GM12878 (cell line): ENCODE measurements at regions not wholly inside any gene's neighbourhood (a gene's known extent, or its start where the extent isn't known, plus 50 kb on each side); places are given as distances from the start of the nearest gene placed in this dataset.

ENCODE experiments used
- ATAC-seq: fragments of 200-7000 bp; cut with Tn5 transposase; 3 replicates; pipeline ENCODE4 v1.9.1; 2020; ENCODE audit warnings: mild to moderate bottlenecking, moderate library complexity
- BruUV-seq: library from RNA; stranded (reverse); fragments of 400-500 nt; replicated peaks from 2 replicates; lab custom pipeline; 2021; lab: Mats Ljungman, UMichigan
- CTCF ChIA-PET: fragments of 300-600 bp; sonication (Branson Sonifier 250); formaldehyde crosslinking; extraction: SDS; loops from one replicate; lab custom pipeline; 2021; ENCODE audit warnings: inconsistent platforms; lab: Yijun Ruan, JAX
- POLR2A ChIA-PET: fragments of 350-600 bp; formaldehyde crosslinking; extraction: SDS; loops from one replicate; lab custom pipeline; 2021; ENCODE audit warnings: inconsistent platforms; lab: Charles Lee
- RAD21 ChIA-PET: fragments of 300-600 bp; sonication (Branson Sonifier 250); formaldehyde crosslinking; loops from one replicate; lab custom pipeline; 2023; ENCODE audit warnings: antibody characterized with exemption; ENCODE audit not compliant: unreplicated experiment; lab: Charles Lee
- SMC1A ChIA-PET: fragments of 300-600 bp; sonication (Branson Sonifier 250); formaldehyde crosslinking; loops from one replicate; lab custom pipeline; 2023; ENCODE audit not compliant: unreplicated experiment, uncharacterized antibody; lab: Charles Lee
- DNase-seq: peaks from one replicate; pipeline ENCODE4 v3.0.0-alpha.2; 2011; ENCODE audit warnings: low read depth, low spot score
- FAIRE-seq: peaks from 3 replicates; lab custom pipeline; 2011; peaks lifted over from hg19 to GRCh38; lab: Jason Lieb, UNC
- H2AFZ ChIP-seq: 2 replicates; pipeline ENCODE4 v1.6.0; 2011; ENCODE audit warnings: low read depth, low read length, control low read depth; ENCODE audit not compliant: control insufficient read depth
- H3K27ac ChIP-seq: 2 replicates; pipeline ENCODE4 v1.5.1; 2011; ENCODE audit warnings: control low read depth; ENCODE audit not compliant: control insufficient read depth, insufficient read depth
- H3K27me3 ChIP-seq, 2 experiments: replicated peaks in 1 of 2; 2 replicates each; pipeline versions ENCODE4 v1.6.0 to v1.6.1; 2011; ENCODE audit warnings: low read length in 1 of 2; ENCODE audit not compliant: control insufficient read depth in 2 of 2, insufficient read depth in 2 of 2
- H3K36me3 ChIP-seq, 2 experiments: 2 replicates each; pipeline ENCODE4 v1.5.1; 2011; ENCODE audit warnings: low read length in 1 of 2; ENCODE audit not compliant: control insufficient read depth in 2 of 2, insufficient read depth in 2 of 2
- H3K4me1 ChIP-seq: 2 replicates; pipeline ENCODE4 v1.6.1; 2011; ENCODE audit warnings: mild to moderate bottlenecking, low read length, moderate library complexity, mixed read lengths; ENCODE audit not compliant: control insufficient read depth, insufficient read depth
- H3K4me2 ChIP-seq: 2 replicates; pipeline ENCODE4 v1.6.0; 2011; ENCODE audit warnings: control low read depth; ENCODE audit not compliant: control insufficient read depth, insufficient read depth
- H3K4me3 ChIP-seq: fragments of 200-600 bp; sonication (generic); 2 replicates; pipeline ENCODE4 v1.5.1; 2016
- H3K79me2 ChIP-seq: 2 replicates; pipeline ENCODE4 v1.6.0; 2011; ENCODE audit warnings: low read length; ENCODE audit not compliant: control insufficient read depth, insufficient read depth
- H3K9ac ChIP-seq: 2 replicates; pipeline ENCODE4 v1.8.0; 2011; ENCODE audit warnings: low read length, control low read depth, mixed read lengths; ENCODE audit not compliant: control insufficient read depth, insufficient read depth
- H3K9me3 ChIP-seq: replicated peaks from 3 replicates; pipeline ENCODE4 v1.5.1; 2011; ENCODE audit warnings: mild to moderate bottlenecking, low read length; ENCODE audit not compliant: control insufficient read depth, insufficient read depth
- H4K20me1 ChIP-seq: 2 replicates; pipeline ENCODE4 v1.6.0; 2011; ENCODE audit not compliant: control insufficient read depth, insufficient read depth
- BACH1 ChIP-seq: fragments of 450-650 bp; IDR thresholded peaks from 2 replicates; pipeline ENCODE4 v1.6.1; 2017; ENCODE audit warnings: mild to moderate bottlenecking, borderline replicate concordance
- CBX5 ChIP-seq: sonication (generic); IDR thresholded peaks from 2 replicates; pipeline ENCODE4 v1.6.1; 2016; ENCODE audit warnings: low read depth, moderate library complexity, mild to moderate bottlenecking, inconsistent platforms
- EED ChIP-seq: sonication (generic); IDR thresholded peaks from 2 replicates; pipeline ENCODE4 v1.6.1; 2016; ENCODE audit warnings: antibody characterized with exemption, low read depth
- ESRRA ChIP-seq: IDR thresholded peaks from 2 replicates; pipeline ENCODE4 v1.6.1; 2012; ENCODE audit warnings: mild to moderate bottlenecking, low read length, improper control_type of control experiment
- FOXM1 ChIP-seq: IDR thresholded peaks from 2 replicates; pipeline ENCODE4 v1.6.1; 2012; ENCODE audit warnings: low read depth, mild to moderate bottlenecking, inconsistent platforms, low read length, moderate library complexity
- GABPA ChIP-seq: IDR thresholded peaks from 2 replicates; pipeline ENCODE4 v1.6.1; 2014; ENCODE audit warnings: antibody characterized with exemption, low read depth, mild to moderate bottlenecking, inconsistent platforms
- NFIC ChIP-seq: IDR thresholded peaks from 2 replicates; pipeline ENCODE4 v1.6.1; 2012; ENCODE audit warnings: low read depth, mild to moderate bottlenecking, inconsistent platforms, low read length, moderate library complexity
- PAX8 ChIP-seq: fragments of 450-650 bp; IDR thresholded peaks from 2 replicates; pipeline ENCODE4 v1.6.1; 2017; ENCODE audit warnings: mild to moderate bottlenecking, moderate library complexity
- RCOR1 ChIP-seq: conservative IDR thresholded peaks from 2 replicates; pipeline ENCODE4 v1.6.1; 2012; ENCODE audit warnings: low read depth, low read length, improper control_type of control experiment
- STAT1 ChIP-seq: fragments of 450-650 bp; conservative IDR thresholded peaks from 2 replicates; pipeline ENCODE4 v1.6.1; 2014; ENCODE audit warnings: antibody characterized with exemption, mild to moderate bottlenecking
- TAF1 ChIP-seq: IDR thresholded peaks from 2 replicates; pipeline ENCODE4 v1.6.1; 2011; ENCODE audit warnings: mild to moderate bottlenecking, low read depth, low read length, borderline replicate concordance
- whole genome bisulfite sequencing: methylation state at CpG from one replicate; pipeline ENCODE4 v1.1.6; 2016; ENCODE audit warnings: low lambda C conversion rate; ENCODE audit not compliant: insufficient replicate concordance, insufficient coverage; ENCODE audit errors: missing lambda C conversion rate; 5-methylcytosine and 5-hydroxymethylcytosine counted together
- in situ Hi-C: fragments of 300-500 bp; cut with MboI; formaldehyde crosslinking; loops from 9 replicates; pipeline ENCODE4 v1.14.3; 2018; ENCODE audit warnings: mixed read lengths
- intact Hi-C: fragments of 100-400 bp; cut with micrococcal nuclease; formaldehyde crosslinking; loops from one replicate; pipeline ENCODE4 v1.14.2; 2022; ENCODE audit not compliant: unreplicated experiment
- TF ChIP-seq, protein P1 (sequence below): IDR thresholded peaks from 2 replicates; pipeline ENCODE4 v1.6.1; 2011; ENCODE audit warnings: borderline replicate concordance, low read depth, mild to moderate bottlenecking, moderate library complexity, low read length; ENCODE audit not compliant: insufficient read depth, poor library complexity, severe bottlenecking
- TF ChIP-seq, protein P2 (sequence below): fragments of 450-650 bp; IDR thresholded peaks from 2 replicates; pipeline ENCODE4 v1.6.1; 2017; ENCODE audit warnings: borderline replicate concordance
- TF ChIP-seq, protein P3 (sequence below): fragments of 450-650 bp; IDR thresholded peaks from 2 replicates; pipeline ENCODE4 v1.6.1; 2017; ENCODE audit warnings: low read depth, mild to moderate bottlenecking, moderate library complexity
- TF ChIP-seq, protein P4 (sequence below): fragments of 450-650 bp; IDR thresholded peaks from 2 replicates; pipeline ENCODE4 v1.6.1; 2016; ENCODE audit warnings: mild to moderate bottlenecking

DNA sequence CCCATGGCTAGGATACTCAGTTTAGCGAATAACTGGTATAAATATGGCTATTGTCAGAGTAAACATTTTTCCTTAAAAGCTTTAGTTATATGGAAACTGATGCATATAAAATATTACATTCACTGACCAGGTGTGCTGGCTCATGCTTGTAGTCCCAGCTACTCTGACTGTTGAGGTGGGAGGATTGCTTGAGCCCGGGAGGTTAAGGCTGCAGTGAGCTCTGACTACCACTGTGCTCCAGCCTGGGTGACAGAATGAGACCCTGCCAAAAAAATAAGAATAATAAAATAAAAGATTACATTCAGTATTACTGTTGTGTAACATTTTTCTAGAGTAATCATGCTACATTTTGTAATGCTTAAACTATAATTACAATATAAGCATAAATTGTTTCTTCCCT, 350.4 kb upstream of the FSIP2 start:
- H4K20me1 ChIP-seq = no peaks in the 10 kb centered on the region
- BruUV-seq = no TSS peak
- 2% methylated on average over 2 of the region's 2 CpGs for WGBS

More for the DNA sequence above, 350.4 kb upstream of the FSIP2 start:
- RAD21 ChIA-PET = no interaction called here
- H3K9ac ChIP-seq = no peak overlapping the region
- no peaks in the 10 kb centered on the region for H3K79me2 ChIP-seq
- no peaks in the 10 kb centered on the region for H3K9me3 ChIP-seq
- H2AFZ ChIP-seq = no peak overlapping the region
- no peaks in the 10 kb centered on the region for H3K36me3 ChIP-seq
- H3K27ac ChIP-seq = no peak overlapping the region
- intact Hi-C loops = no loop called here
- POLR2A ChIA-PET = no interaction called here
- CTCF ChIA-PET = no interaction called here
- ATAC-seq = no peak
- no peak for DNase-seq
- no peaks in the 10 kb centered on the region for H3K27me3 ChIP-seq
- H3K4me2 ChIP-seq = no peak overlapping the region
- TF ChIP-seq TAF1 = no peak
- TF ChIP-seq, protein P1, sequence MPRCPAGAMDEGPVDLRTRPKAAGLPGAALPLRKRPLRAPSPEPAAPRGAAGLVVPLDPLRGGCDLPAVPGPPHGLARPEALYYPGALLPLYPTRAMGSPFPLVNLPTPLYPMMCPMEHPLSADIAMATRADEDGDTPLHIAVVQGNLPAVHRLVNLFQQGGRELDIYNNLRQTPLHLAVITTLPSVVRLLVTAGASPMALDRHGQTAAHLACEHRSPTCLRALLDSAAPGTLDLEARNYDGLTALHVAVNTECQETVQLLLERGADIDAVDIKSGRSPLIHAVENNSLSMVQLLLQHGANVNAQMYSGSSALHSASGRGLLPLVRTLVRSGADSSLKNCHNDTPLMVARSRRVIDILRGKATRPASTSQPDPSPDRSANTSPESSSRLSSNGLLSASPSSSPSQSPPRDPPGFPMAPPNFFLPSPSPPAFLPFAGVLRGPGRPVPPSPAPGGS = no peak
- no peak for TF ChIP-seq NFIC
- TF ChIP-seq, protein P2, sequence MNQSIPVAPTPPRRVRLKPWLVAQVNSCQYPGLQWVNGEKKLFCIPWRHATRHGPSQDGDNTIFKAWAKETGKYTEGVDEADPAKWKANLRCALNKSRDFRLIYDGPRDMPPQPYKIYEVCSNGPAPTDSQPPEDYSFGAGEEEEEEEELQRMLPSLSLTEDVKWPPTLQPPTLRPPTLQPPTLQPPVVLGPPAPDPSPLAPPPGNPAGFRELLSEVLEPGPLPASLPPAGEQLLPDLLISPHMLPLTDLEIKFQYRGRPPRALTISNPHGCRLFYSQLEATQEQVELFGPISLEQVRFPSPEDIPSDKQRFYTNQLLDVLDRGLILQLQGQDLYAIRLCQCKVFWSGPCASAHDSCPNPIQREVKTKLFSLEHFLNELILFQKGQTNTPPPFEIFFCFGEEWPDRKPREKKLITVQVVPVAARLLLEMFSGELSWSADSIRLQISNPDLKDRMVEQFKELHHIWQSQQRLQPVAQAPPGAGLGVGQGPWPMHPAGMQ = no peak
- TF ChIP-seq PAX8 = no peak
- no peak for TF ChIP-seq BACH1
- TF ChIP-seq, protein P3, sequence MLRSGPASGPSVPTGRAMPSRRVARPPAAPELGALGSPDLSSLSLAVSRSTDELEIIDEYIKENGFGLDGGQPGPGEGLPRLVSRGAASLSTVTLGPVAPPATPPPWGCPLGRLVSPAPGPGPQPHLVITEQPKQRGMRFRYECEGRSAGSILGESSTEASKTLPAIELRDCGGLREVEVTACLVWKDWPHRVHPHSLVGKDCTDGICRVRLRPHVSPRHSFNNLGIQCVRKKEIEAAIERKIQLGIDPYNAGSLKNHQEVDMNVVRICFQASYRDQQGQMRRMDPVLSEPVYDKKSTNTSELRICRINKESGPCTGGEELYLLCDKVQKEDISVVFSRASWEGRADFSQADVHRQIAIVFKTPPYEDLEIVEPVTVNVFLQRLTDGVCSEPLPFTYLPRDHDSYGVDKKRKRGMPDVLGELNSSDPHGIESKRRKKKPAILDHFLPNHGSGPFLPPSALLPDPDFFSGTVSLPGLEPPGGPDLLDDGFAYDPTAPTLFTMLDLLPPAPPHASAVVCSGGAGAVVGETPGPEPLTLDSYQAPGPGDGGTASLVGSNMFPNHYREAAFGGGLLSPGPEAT = no peak
- TF ChIP-seq CBX5 = no peak
- TF ChIP-seq, protein P4, sequence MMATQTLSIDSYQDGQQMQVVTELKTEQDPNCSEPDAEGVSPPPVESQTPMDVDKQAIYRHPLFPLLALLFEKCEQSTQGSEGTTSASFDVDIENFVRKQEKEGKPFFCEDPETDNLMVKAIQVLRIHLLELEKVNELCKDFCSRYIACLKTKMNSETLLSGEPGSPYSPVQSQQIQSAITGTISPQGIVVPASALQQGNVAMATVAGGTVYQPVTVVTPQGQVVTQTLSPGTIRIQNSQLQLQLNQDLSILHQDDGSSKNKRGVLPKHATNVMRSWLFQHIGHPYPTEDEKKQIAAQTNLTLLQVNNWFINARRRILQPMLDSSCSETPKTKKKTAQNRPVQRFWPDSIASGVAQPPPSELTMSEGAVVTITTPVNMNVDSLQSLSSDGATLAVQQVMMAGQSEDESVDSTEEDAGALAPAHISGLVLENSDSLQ = no peak
- TF ChIP-seq ESRRA = no peak
- no peak for TF ChIP-seq EED
- no peak for TF ChIP-seq FOXM1
- no peak for TF ChIP-seq RCOR1
- no peak for TF ChIP-seq GABPA
- TF ChIP-seq STAT1 = no peak
- SMC1A ChIA-PET = no interaction called here
- FAIRE-seq = no peak
- in situ Hi-C loops = no loop called here
- no peaks in the 10 kb centered on the region for H3K4me1 ChIP-seq
- H3K4me3 ChIP-seq = no peak overlapping the region
